LNCAP (cell line): ENCODE measurements at regions not wholly inside any gene's neighbourhood (a gene's known extent, or its start where the extent isn't known, plus 50 kb on each side); places are given as distances from the start of the nearest gene placed in this dataset.
A peak's percentile ranks its signal among the peaks of the same experiment; 100 is the strongest.

ENCODE experiments used
- TF ChIP-seq, protein P1 (sequence below): fragments of 450-650 bp; IDR thresholded peaks from 2 replicates; pipeline ENCODE4 v1.5.1; 2017; ENCODE audit warnings: mild to moderate bottlenecking

DNA sequence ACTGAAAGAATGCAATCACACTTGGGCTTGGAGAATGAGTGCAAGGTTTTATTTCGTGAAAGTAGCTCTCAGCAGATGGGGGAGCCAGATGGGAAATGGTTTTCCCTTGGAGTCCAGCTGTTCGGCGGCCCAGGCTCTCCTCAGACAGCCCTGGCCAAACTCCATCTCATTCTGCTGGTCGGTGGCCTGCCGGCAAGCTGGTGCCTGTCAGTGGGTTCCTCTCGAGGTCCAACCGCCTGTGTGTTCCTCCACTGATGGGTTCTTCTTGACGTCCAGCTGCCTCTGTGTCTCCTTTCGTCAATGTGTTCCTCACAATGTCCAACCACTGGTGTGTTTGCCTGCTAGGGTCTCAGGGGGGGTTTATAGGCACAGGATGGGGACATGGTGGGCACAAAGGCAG, 80.3 kb downstream of the POU3F4 start:
- TF ChIP-seq, protein P1, sequence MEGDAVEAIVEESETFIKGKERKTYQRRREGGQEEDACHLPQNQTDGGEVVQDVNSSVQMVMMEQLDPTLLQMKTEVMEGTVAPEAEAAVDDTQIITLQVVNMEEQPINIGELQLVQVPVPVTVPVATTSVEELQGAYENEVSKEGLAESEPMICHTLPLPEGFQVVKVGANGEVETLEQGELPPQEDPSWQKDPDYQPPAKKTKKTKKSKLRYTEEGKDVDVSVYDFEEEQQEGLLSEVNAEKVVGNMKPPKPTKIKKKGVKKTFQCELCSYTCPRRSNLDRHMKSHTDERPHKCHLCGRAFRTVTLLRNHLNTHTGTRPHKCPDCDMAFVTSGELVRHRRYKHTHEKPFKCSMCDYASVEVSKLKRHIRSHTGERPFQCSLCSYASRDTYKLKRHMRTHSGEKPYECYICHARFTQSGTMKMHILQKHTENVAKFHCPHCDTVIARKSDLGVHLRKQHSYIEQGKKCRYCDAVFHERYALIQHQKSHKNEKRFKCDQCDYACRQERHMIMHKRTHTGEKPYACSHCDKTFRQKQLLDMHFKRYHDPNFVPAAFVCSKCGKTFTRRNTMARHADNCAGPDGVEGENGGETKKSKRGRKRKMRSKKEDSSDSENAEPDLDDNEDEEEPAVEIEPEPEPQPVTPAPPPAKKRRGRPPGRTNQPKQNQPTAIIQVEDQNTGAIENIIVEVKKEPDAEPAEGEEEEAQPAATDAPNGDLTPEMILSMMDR = no peak

DNA sequence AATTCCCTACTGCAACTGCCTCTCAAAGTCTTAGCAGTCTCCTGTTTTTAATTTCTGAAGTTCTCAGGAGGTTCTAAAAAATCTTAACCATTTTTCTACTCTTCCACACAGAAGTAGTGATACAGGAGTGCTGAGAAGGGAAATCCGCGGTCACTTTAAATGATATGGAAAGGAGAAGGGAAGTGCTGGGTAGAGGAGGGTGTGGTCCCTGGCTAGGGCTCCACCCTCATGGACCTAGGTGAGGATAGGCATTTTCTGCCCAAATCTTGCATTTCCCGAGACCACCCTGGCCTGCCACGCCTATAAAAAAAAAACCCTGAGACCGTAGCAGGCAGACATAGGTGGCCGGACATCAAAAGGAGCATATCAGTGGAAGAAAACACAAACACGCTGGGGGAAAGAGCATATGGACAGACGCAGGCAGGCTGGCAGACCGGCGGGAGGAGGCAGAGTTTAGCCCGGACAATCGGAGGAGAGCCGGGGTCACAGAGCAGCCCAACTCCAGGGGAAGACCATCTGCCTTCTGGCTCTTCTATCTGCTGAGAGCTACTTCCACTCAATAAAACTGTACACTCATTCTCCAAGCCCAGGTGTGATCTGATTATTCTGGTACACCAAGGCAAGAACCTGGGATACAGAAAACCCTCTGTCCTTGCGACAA, 85.7 kb downstream of the POU3F4 start:
- TF ChIP-seq, protein P1 = no peak

DNA sequence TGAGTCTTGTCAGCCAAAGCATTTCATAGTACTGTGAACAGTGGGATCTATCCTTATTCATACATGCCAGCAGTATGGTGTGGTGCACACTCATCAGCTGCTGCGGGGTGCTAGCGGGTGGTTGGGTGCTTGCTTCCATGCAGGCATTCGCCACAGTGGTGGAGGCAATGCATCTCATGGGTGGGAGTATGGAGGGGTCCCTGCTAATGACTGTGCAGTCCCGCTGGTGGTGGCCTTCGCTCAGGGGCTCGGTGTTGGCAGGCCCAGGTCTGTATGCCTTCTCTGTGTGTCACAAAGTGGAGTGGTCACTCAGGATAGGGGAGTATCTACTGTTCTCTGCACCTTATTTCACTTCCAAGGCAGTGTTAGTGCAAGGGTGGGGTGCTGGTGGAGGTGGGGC, 122.6 kb downstream of the POU3F4 start:
- TF ChIP-seq, protein P1 = no peak

DNA sequence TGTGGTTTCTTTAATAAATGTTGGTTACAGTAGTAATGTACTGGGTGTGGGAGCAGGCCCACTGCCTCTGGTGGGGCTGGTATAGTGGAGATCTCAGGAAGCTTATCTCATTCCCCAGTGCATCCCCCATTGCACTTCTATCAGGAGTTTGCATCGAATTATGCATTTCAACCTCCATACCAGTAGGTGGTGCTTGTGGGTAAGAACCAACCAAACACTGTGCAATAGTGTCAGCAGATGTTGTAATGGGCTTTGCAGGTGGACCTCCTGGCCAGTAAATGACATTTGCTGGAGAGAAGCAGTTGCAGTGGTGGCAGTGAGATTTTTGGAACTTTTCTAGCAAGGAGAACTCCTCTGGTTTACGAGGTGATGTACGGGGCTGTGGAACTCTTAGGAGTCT, 150.6 kb downstream of the POU3F4 start:
- TF ChIP-seq, protein P1 = peak; percentile 22; the same call in 1 of the 2 replicates
